ENCODE measurements at regions not wholly inside any gene's neighbourhood (a gene's known extent, or its start where the extent isn't known, plus 50 kb on each side); places are given as distances from the start of the nearest gene placed in this dataset.

- Histone ChIP-seq H3K4me3 (ENCODE audit: insufficient read depth, low read depth, low read length) (no peak overlapping the region), H3K4me1 (ENCODE audit: insufficient read depth, low read length) (no peaks in the 10 kb centered on the region), H3K4me2 (ENCODE audit: low read length) (no peak overlapping the region), H3K27ac (ENCODE audit: low read depth, low read length) (no peak overlapping the region), H4K20me1 (ENCODE audit: insufficient read depth, low read length) (no peaks in the 10 kb centered on the region), H3K27me3 (ENCODE audit: insufficient read depth, low read length) (peaks cover 19% of the 10 kb centered on the region), H2AFZ (ENCODE audit: low read depth, low read length) (no peak overlapping the region), H3K9ac (ENCODE audit: low read length) (no peak overlapping the region), H3K9me3 (ENCODE audit: insufficient read depth, low read depth, low read length) (no peaks in the 10 kb centered on the region), H3K79me2 (ENCODE audit: insufficient read depth, low read length) (no peaks in the 10 kb centered on the region), H3K36me3 (ENCODE audit: insufficient read depth, low read length) (no peaks in the 10 kb centered on the region)
- Mint-ChIP-seq H3K9me3 (ENCODE audit: unreplicated experiment) (peaks cover 2% of the 10 kb centered on the region), H3K27me3 (ENCODE audit: low read depth, unreplicated experiment) (peaks cover 44% of the 10 kb centered on the region), H3K36me3 (ENCODE audit: low read depth, unreplicated experiment) (no peaks in the 10 kb centered on the region), H3K4me3 (ENCODE audit: unreplicated experiment) (no peak overlapping the region), H3K4me1 (ENCODE audit: low read depth, unreplicated experiment) (no peaks in the 10 kb centered on the region), H3K27ac (ENCODE audit: unreplicated experiment) (no peak overlapping the region)
- TF ChIP-seq CTCF (IDR thresholded peaks at IDR 0.05; ENCODE audit: insufficient read depth, low read depth, low read length) (no peak), EZH2 (IDR thresholded peaks at IDR 0.05; ENCODE audit: insufficient read depth, low read length) (no peak)
- no peak for FAIRE-seq
- no peak for DNase-seq (ENCODE audit: low read depth)
Measured at GRCh38 chr16:86185089-86185488, 286.1 kb downstream of the IRF8 start.

GRCh38 chr16:86186313-86186712, 287.4 kb downstream of the IRF8 start:
- Histone ChIP-seq H3K4me1 (ENCODE audit: insufficient read depth, low read length) (no peaks in the 10 kb centered on the region), H3K27ac (ENCODE audit: low read depth, low read length) (no peak overlapping the region), H2AFZ (ENCODE audit: low read depth, low read length) (no peak overlapping the region), H4K20me1 (ENCODE audit: insufficient read depth, low read length) (no peaks in the 10 kb centered on the region), H3K9ac (ENCODE audit: low read length) (no peak overlapping the region), H3K9me3 (ENCODE audit: insufficient read depth, low read depth, low read length) (no peaks in the 10 kb centered on the region), H3K79me2 (ENCODE audit: insufficient read depth, low read length) (no peaks in the 10 kb centered on the region), H3K27me3 (ENCODE audit: insufficient read depth, low read length) (peaks cover 29% of the 10 kb centered on the region), H3K36me3 (ENCODE audit: insufficient read depth, low read length) (no peaks in the 10 kb centered on the region), H3K4me3 (ENCODE audit: insufficient read depth, low read depth, low read length) (no peak overlapping the region), H3K4me2 (ENCODE audit: low read length) (no peak overlapping the region)
- Mint-ChIP-seq H3K4me3 (ENCODE audit: unreplicated experiment) (no peak overlapping the region), H3K36me3 (ENCODE audit: low read depth, unreplicated experiment) (no peaks in the 10 kb centered on the region), H3K4me1 (ENCODE audit: low read depth, unreplicated experiment) (no peaks in the 10 kb centered on the region), H3K27ac (ENCODE audit: unreplicated experiment) (no peak overlapping the region), H3K9me3 (ENCODE audit: unreplicated experiment) (peaks cover 2% of the 10 kb centered on the region), H3K27me3 (ENCODE audit: low read depth, unreplicated experiment) (peaks cover 54% of the 10 kb centered on the region)
- DNase-seq (ENCODE audit: low read depth) (no peak), FAIRE-seq (no peak)
- no peak for TF ChIP-seq EZH2 (IDR thresholded peaks at IDR 0.05; ENCODE audit: insufficient read depth, low read length)
- no peak for TF ChIP-seq CTCF (IDR thresholded peaks at IDR 0.05; ENCODE audit: insufficient read depth, low read depth, low read length)

GRCh38 chr16:86189934-86190333, 291.0 kb downstream of the IRF8 start:
- Histone ChIP-seq H3K9ac (ENCODE audit: low read length) (no peak overlapping the region), H3K4me3 (ENCODE audit: insufficient read depth, low read depth, low read length) (no peak overlapping the region), H4K20me1 (ENCODE audit: insufficient read depth, low read length) (no peaks in the 10 kb centered on the region), H2AFZ (ENCODE audit: low read depth, low read length) (no peak overlapping the region), H3K9me3 (ENCODE audit: insufficient read depth, low read depth, low read length) (no peaks in the 10 kb centered on the region), H3K4me1 (ENCODE audit: insufficient read depth, low read length) (no peaks in the 10 kb centered on the region), H3K27ac (ENCODE audit: low read depth, low read length) (no peak overlapping the region), H3K4me2 (ENCODE audit: low read length) (no peak overlapping the region), H3K36me3 (ENCODE audit: insufficient read depth, low read length) (no peaks in the 10 kb centered on the region), H3K79me2 (ENCODE audit: insufficient read depth, low read length) (no peaks in the 10 kb centered on the region), H3K27me3 (ENCODE audit: insufficient read depth, low read length) (peaks cover 41% of the 10 kb centered on the region)
- Mint-ChIP-seq H3K27me3 (ENCODE audit: low read depth, unreplicated experiment) (peaks cover 64% of the 10 kb centered on the region), H3K4me1 (ENCODE audit: low read depth, unreplicated experiment) (peaks cover 2% of the 10 kb centered on the region), H3K4me3 (ENCODE audit: unreplicated experiment) (no peak overlapping the region), H3K36me3 (ENCODE audit: low read depth, unreplicated experiment) (no peaks in the 10 kb centered on the region), H3K27ac (ENCODE audit: unreplicated experiment) (no peak overlapping the region), H3K9me3 (ENCODE audit: unreplicated experiment) (peaks cover 2% of the 10 kb centered on the region)
- no peak for FAIRE-seq
- DNase-seq (ENCODE audit: low read depth): no peak
- TF ChIP-seq EZH2 (IDR thresholded peaks at IDR 0.05; ENCODE audit: insufficient read depth, low read length) (no peak), CTCF (IDR thresholded peaks at IDR 0.05; ENCODE audit: insufficient read depth, low read depth, low read length) (no peak)

All from astrocyte (in vitro differentiated cells and primary cell).